ENCODE measurements at regions not wholly inside any gene's neighbourhood (a gene's known extent, or its start where the extent isn't known, plus 50 kb on each side); places are given as distances from the start of the nearest gene placed in this dataset.

DNA sequence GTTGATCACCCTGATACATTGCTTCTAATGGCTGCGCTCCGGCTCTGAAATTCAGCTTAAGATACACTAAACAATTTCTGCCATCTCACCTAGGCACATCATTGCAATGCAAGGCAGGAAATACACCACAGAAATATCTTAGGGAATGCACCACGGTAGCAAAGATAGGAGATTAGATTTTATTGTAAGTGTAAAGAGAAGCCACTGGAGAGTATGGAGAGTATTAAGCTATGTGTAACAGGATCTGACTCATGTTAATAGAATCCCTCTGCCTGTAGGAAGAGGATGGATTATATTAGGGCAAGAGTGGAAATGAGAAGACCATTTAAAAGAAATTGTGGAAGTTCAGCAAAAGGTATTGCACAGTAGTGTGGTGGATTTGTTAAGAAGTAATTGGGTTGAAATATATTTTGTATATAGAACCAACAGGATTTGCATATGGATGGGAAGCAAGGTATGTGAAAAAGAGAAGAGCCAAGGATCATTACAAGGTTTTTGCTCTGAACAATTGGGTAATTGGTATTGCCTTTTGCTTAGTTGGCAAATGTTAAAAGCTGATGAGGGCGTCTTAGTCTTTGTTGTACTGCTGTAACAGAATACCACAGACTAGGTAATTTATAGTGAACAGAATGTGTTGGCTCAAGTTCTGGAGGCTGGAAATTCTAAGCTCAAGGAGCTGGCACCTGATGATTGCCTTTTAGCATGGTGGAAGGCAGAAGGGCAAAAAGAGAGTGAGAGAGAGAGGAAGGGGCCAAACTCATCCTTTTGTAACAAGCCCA lies 636.1 kb downstream of the PSAT1 start:
- TF ChIP-seq, protein P1, sequence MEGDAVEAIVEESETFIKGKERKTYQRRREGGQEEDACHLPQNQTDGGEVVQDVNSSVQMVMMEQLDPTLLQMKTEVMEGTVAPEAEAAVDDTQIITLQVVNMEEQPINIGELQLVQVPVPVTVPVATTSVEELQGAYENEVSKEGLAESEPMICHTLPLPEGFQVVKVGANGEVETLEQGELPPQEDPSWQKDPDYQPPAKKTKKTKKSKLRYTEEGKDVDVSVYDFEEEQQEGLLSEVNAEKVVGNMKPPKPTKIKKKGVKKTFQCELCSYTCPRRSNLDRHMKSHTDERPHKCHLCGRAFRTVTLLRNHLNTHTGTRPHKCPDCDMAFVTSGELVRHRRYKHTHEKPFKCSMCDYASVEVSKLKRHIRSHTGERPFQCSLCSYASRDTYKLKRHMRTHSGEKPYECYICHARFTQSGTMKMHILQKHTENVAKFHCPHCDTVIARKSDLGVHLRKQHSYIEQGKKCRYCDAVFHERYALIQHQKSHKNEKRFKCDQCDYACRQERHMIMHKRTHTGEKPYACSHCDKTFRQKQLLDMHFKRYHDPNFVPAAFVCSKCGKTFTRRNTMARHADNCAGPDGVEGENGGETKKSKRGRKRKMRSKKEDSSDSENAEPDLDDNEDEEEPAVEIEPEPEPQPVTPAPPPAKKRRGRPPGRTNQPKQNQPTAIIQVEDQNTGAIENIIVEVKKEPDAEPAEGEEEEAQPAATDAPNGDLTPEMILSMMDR (IDR thresholded peaks at IDR 0.05; ENCODE audit: insufficient read depth, low read length, poor library complexity, severe bottlenecking), result no peak
- TF ChIP-seq EZH2phosphoT487 (conservative IDR thresholded peaks at IDR 0.05; ENCODE audit: low read length), result no peak
